GM21360 (cell line): ENCODE measurements at regions not wholly inside any gene's neighbourhood (a gene's known extent, or its start where the extent isn't known, plus 50 kb on each side); places are given as distances from the start of the nearest gene placed in this dataset.
"Not testable (repeated sequence)": the region's sequence is repeated elsewhere in the genome, so short reads cannot be mapped to it uniquely, and the experiment has no call there.

Experiments
- ATAC-seq: cut with Tn5 transposase; IDR thresholded peaks from one replicate; pipeline ENCODE4 v1.9.1; 2021; ENCODE audit warnings: mild to moderate bottlenecking, moderate library complexity; ENCODE audit not compliant: unreplicated experiment

DNA sequence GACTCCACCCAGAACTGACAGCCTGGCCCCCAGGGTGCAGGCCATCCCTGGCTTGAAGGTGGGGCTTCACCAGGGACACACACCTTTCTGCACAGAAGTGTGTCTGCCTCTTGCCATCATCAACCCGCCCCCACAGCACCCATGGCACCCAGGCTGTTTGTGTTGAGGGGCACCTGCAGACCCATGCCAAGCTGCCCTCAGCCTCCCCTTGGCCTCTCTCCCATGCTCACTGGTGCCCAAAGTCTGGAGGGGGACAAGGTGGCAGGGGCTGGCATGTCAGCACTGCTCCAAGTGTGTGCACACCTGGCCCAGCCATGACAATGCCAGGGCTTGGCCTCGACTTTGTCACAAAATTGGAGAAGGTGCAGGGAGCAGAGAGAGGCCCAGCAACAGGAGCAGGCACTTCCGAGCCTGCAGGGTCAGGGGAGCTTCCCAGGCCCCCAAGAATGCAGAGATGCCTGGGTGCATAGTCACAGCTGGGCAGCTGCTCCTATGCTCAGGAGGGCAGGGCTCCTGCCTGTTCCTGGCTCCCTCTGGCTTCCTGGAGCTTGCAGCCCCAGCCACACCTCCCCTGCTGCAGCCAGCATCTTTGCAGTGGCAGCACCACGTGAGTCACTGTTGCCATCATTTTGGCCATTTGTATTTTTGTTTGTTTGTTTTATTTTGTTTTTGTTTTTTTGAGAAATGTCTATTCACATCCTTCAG, 280.6 kb upstream of the UBE2E3 start:
- ATAC-seq, result no peak

DNA sequence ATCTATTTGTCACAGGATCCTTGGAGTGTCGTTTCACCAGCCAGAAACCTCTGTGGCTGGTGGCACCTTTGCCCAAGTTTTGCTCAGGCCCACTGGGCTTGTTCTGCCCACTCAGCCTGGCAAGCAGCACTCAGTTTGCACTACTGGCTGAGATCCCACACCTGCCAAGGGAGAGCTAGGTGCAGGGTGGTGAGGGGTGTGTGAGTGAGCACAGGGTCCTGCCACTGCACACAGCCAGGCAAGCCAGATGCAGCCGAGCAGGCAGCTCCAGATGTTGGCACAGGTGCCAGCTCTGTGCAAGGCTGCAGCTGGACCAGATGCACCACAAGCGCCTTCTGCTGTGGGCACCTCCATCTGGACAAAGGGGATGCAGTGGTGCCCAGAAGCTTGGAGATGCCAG, 281.7 kb upstream of the UBE2E3 start:
- no peak for ATAC-seq

DNA sequence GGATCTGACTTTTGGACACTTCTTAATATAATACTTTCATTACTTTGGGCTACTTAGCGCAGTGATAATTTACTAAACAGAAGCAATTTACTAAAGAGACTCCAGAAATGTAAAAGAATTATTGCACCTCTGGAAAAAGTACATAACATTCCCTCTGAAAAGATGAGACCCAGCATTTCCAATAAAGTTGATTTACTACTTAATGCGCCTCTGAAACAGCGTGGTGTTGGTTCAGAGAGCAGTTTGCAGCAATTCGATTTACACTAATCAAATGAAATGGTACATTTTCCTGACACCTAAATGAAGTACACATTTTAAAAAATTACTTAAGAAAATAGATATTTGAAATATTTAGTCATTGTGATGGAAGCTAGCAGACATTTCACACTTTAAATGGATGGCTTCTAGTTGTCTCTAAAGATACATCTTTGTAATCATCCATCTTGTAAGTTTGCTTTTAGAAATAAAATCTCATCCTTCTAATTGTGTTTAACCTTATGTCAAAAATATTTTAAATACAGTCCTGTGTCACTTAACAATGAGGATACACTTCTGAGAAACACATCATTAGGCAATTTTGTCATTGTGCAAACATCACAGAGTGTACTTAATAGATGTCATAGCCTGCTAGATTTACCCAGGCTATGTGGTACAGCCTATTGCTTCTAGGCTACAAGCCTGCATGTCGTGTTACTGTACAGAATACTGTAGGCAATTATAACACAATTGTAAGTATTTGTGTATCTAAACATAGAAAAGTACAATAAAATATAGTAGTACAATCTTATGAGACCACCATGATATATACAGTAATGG, 284.6 kb upstream of the UBE2E3 start:
- no peak for ATAC-seq

DNA sequence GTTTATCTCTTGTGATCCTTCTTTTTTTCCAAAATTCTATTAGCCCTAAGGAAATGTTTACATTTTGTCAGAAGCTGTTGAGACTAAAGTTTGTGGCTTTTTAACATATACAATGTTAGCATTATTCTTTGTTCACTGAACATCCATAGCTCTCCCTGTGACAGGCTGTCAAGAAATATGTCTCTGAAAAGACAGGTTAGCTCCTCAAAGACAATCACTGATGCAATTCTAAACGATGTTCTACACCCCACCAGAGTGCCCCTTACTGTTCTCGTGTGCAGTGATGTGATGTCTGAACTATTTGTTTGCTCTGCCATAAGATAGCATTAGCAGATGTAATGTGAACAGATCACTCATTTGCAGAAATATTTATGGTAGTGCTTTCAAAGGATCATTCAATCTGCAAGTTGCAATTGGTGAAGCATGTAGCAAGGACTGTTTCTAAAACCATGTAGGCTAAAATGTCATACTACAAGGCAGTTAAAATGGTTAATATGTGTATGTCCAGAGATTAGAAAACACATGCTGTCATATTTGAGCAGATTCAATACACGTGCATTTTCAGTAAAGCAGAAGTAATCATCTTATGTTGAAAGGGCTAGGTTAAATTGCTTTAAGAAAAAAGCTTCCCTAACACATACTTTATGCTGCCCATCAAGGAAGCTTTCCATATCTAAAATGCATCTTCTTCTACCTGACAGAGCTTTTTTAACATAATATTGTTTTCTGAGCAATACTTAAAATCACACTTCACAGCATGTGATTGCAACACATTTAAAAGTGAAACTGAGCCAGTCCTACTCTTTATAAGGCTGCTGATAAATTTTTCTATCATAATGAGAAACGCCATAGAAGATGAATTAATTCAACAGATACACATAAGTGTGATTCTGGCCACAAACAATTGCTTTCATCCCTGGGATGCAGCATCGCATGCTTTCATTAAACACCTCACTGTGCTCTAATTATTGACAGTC, 285.7 kb upstream of the UBE2E3 start:
- ATAC-seq, result no peak

DNA sequence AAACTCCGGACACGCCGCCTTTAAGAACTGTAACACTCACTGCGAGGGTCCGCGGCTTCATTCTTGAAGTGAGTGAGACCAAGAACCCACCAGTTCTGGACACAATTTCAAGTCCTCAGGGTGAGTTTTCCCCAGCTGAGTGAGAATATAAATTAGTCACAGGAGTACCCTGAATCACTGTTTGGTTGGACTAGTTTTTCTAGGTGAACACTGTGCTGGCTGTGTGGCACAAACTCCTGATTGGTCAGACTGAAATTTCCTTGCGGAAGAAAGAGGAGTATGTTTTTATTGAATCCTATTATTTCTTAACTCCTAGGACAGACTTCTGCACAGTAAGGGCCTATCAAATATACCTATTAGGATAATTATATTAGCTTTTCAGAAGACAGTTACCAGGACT, 288.1 kb upstream of the UBE2E3 start:
- ATAC-seq, result no peak

DNA sequence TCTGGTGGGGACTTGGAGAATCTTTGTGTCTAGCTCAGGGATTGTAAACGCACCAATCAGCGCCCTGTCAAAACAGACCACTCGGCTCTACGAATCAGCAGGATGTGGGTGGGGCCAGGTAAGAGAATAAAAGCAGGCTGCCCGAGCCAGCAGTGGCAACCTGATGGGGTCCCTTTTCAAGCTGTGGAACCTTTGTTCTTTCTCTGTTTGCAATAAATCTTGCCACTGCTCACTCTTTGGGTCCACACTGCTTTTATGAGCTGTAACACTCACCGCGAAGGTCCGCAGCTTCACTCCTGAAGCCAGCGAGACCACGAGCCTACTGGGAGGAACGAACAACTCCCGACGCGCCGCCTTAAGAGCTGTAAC, 288.6 kb upstream of the UBE2E3 start:
- not testable (repeated sequence) for ATAC-seq

DNA sequence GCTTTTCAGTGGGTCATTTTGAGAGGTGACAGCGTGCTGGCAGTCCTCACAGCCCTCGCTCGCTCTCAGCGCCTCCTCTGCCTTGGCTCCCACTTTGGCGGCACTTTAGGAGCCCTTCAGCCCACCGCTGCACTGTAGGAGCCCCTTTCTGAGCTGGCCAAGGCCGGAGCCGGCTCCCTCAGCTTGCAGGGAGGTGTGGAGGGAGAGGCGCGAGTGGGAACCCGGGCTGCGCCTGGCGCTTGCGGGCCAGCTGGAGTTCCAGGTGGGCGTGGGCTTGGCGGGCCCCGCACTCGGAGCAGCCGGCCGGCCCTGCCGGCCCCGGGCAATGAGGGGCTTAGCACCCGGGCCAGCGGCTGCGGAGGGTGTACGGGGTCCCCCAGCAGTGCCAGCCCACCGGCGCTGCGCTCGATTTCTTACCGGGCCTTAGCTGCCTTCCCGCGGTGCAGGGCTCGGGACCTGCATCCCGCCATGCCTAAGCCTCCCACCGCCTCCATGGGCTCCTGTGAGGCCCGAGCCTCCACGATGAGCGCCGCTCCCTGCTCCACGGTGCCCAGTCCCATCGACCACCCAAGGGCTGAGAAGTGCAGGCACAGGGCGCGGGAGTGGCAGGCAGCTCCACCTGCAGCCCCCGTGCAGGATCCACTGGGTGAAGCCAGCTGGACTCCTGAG, 289.1 kb upstream of the UBE2E3 start:
- ATAC-seq, result not testable (repeated sequence)

DNA sequence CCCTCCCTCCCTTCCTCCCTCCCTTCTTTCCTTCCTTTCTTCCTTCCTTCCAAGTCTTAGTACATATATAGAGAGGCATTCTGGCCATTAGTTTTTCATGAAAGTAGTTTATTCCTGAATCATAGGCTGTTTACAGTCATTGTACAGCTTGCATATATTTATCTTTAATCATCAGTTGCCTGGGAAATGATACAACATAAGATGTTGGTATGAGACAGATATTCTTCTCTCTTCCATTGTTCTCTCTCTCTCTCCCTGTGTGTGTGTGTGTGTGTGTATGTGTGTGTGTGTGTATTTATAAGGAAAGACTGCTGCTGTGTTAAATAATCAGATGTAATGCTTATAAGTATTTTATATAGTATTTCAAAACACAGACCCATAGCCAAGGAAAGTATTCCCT, 289.8 kb upstream of the UBE2E3 start:
- ATAC-seq, result no peak

DNA sequence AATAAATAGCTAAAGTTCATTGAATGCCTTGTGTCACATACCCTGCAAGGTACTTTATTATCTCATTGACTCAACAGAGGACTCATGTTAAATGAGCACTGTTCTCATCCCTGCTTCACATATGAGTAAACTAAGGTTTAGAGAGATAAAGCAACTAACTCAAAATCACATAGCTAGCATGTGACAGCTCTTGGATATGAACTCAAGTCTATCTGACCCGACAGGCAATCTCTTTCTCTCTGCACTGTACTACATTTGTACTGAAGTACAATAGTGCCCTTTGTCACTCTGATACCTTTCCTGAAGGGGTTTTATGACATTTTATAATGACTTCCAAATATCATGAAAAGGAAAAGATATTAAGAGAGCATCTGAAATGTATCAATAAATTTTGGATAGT, 297.5 kb upstream of the UBE2E3 start:
- no peak for ATAC-seq

DNA sequence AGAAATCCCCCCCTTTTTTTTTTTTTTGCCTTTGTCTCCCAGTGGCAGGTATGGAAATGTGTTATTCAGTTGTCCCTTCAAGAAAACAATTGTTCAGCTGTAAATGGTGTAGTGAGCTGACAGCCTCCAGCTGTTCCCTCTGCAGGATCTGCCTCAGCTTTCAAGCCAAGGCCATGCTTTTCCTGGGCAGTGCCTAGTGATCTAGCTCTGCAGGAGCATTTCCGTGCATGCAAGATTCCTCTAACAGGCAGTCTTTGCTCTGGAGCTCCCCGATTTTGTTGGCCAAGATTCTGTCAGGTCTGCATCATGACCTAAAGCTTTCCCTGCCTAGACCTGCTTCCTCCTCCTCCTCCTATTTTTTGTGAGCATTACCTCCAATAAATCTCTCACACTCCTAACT, 300.7 kb upstream of the UBE2E3 start:
- no peak for ATAC-seq

DNA sequence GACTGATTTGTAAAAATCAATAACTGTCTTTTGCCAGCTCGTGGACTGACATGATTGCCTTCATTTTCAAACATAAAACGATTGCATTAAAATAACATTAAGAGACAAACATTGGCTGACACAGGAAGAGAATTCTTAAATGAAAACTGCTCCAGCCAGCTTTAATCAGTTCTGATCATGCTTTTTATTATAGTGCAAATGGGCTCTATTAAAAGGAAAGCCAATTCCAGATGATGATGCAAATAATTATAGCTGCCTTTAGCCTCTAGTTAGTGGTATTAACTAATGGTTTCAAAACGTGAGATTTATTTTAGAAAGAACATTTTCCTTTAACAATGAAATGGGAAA, 301.8 kb upstream of the UBE2E3 start:
- no peak for ATAC-seq

DNA sequence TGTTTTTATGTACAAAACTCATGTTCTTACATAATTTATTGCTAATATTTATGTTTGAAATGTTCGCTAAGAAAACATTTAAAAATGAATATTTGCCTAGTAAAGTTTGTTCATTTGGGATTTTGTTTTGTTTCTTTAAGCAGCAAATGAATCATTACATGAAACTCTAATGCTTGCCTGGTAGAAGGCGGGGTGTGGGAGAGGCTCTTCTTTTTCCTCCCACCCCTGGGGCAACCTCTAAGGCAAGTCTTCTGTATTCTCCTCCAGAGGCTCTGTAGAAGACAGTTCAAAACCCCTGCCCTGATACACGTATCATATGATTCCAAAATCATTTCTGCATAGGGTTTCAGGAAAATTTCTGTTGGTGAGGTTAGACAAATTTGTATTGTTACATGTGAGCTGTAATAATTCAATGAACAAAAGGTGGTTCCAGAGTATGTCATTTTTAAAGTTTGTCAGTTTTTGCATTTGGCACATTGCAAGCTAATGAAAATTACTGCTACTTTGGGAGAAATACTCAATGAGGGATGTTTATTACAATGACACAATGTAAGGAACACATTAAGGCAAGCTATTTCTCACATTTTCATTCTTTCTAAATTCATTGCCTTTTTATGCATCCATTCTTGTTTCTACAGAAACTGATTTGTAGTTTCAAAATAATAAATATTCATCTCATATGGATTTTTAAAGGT, 302.3 kb upstream of the UBE2E3 start:
- no peak for ATAC-seq

DNA sequence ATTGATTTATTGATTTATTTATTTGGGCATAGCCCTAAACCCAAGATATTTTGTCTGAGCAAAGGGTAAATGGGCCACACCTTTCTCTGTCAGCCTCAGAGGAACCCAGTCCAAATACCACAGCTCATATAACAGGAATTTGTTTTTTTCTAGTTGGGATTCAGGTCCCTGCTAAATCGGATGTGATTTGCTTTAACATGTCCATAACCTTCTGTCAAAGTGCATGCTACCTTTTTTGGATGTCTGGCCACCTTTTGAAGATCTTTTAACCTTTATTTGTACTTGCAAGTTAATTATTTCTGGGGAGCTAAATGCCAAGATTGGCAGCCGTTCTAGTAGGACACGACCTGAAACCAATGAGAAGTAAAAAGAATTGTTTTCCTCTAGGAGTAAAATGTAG, 303.2 kb upstream of the UBE2E3 start:
- ATAC-seq, result no peak

DNA sequence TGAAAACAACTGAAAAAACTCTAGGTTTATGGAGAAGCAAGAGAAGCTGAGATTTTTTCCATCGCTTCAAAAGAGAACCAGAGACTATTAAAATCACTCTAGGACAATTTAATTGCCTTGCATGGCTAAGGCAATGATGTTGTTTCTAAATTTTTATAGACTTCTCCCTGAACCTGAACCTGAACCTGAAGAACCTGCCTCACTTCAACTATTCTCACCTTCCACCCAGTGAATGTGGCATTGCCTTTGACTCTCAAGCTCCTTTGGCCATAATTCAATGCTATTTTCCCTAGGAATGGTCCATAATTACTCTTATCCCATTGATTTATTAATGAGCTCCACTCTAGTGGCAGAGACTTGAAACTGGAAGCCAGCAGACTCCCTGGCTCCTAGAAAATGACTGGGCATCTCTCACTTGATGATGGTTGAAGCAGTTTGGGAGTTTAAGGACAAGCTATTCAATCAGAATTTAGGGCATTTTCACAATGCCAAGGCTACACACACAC, 303.8 kb upstream of the UBE2E3 start:
- ATAC-seq, result no peak

DNA sequence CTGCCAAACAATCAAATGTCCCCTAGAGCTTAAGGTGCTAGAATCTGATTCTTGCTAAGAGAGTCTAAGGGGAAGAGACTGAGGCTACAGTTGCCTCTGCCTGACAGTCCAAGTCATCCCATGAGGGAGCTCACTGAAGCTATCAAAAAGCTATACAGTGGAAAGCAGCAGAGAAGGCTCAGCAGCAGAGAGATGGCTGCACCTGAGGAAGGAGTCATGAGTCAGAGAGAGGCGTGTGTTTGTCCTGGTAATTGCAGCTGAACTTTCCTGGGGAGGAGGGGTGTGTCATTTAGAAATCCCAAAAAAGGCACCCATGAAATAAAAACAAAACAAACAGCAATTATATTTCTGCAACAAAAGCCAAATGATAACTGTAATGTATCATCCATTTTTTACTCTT, 305.2 kb upstream of the UBE2E3 start:
- ATAC-seq, result no peak

DNA sequence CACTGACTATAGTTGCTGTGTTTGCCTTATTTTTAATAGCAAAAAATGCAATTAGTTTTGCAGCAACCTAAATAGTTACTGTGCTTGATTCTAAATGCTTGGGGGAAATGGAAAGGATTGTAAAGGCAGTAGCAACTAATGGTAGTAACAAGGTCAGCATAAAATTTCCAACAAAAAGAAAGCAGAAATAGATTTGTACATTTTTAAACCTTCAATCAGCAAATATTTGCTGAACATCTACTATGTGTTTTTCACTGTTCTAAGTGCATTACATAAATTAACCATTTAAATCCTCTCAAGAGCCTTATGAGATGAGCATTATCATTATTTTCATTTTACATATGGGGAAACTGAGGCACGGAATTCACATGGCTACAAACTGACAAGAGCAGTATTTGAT, 308.0 kb upstream of the UBE2E3 start:
- no peak for ATAC-seq

DNA sequence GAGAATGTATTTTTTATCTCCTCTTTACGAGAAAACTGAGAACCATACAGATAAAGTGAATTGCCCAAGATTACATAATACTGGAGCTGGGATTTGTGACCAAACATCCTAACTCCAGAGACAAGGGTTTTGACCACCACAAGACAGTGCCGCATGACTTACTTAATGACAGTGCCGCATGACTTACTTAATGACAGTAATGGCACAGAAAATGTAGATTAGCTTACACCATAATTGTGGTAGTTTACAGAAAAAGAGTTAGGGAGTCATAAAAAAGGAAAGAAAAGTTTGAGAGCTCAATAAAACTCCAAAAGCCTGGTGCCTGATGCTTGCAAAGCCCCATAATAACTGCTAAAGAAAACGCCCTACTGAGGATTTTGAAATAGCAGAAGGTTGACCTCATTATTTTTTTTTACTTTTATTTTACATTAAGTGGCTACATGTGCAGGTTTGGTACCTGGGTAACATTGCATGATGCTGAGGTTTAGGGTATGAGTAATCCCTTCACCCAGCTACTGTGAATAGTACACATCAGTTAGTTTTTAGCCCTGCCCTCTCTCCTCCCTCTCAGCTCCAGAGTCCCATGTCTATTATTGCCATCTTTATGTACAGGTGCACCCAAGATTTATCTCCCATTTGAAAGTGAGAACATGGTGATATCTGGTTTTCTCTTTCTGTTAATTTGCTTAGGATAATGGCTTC, 310.0 kb upstream of the UBE2E3 start:
- no peak for ATAC-seq

DNA sequence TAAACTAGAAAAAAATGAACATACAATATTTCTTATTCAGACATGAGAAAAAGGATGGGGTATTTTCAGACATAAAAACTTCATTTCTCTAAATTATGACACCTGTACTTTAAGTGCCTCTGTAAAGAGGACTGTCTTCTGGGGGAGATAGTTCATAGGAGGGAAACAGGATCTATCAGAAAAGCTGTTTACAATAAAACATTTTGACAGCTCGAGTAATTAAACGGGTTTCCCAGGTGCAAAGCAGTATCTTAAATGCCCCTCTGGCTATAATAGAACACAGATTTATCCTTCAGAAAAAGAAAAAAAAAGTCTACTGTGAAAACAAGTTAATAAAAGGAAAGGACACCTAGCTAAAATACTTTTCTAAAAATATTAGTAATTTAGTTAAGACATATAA, 311.4 kb upstream of the UBE2E3 start:
- ATAC-seq, result no peak

DNA sequence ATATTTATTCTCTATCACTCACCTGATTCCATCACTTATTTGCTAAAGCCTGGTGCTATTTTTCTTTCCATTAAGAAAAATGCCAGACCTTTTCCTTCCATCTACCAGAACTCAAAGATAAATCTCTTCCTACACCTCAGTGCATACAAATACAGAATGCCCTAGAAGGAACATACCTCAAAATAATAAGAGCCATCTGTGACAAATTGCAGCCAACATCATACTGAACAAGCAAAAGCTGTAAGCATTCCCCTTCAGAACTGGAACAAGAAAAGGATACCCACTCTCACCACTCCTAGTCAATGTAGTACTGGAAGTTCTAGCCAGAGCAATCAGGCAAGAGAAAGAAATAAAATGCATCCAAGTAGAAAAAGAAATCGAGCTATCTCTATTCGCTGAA, 315.9 kb upstream of the UBE2E3 start:
- ATAC-seq, result no peak
